Fibroblast of mammary gland (primary cell): ENCODE measurements at regions not wholly inside any gene's neighbourhood (a gene's known extent, or its start where the extent isn't known, plus 50 kb on each side); places are given as distances from the start of the nearest gene placed in this dataset.

Experiments
- DNase-seq: peaks from one replicate; pipeline ENCODE4 v3.0.0-alpha.2; 2010; ENCODE audit warnings: low read depth
- H3K4me3 ChIP-seq: 2 replicates; pipeline ENCODE4 v1.5.1; 2011; ENCODE audit warnings: low read depth, mild to moderate bottlenecking, low read length, moderate library complexity; ENCODE audit not compliant: control insufficient read depth
- CTCF ChIP-seq: conservative IDR thresholded peaks from 2 replicates; pipeline ENCODE4 v1.5.1; 2011; ENCODE audit warnings: low read depth, low read length, inconsistent platforms; ENCODE audit not compliant: control insufficient read depth, insufficient read depth

GRCh38 chr15:31811641-31812040 is 218.7 kb upstream of the CHRNA7 start:
- TF ChIP-seq CTCF: no peak
- no peak overlapping the region for H3K4me3 ChIP-seq
- no peak for DNase-seq

- no peak for TF ChIP-seq CTCF
- no peak for DNase-seq
- no peak overlapping the region for H3K4me3 ChIP-seq
Observed at GRCh38 chr15:31814082-31814481, 216.2 kb upstream of the CHRNA7 start.

GRCh38 chr15:31815411-31816155 is 214.7 kb upstream of the CHRNA7 start:
- H3K4me3 ChIP-seq: no peak overlapping the region
- no peak for TF ChIP-seq CTCF
- DNase-seq: no peak

GRCh38 chr15:31822463-31822862 is 207.9 kb upstream of the CHRNA7 start:
- no peak overlapping the region for H3K4me3 ChIP-seq
- no peak for TF ChIP-seq CTCF
- no peak for DNase-seq

- no peak for TF ChIP-seq CTCF
- no peak for DNase-seq
- H3K4me3 ChIP-seq: no peak overlapping the region
Observed at GRCh38 chr15:31824024-31824423, 206.3 kb upstream of the CHRNA7 start.

GRCh38 chr15:31828594-31828993 is 201.7 kb upstream of the CHRNA7 start:
- no peak overlapping the region for H3K4me3 ChIP-seq
- no peak for TF ChIP-seq CTCF
- DNase-seq: no peak
